ENCODE measurements at regions not wholly inside any gene's neighbourhood (a gene's known extent, or its start where the extent isn't known, plus 50 kb on each side); places are given as distances from the start of the nearest gene placed in this dataset.
"Not testable (repeated sequence)": the region's sequence is repeated elsewhere in the genome, so short reads cannot be mapped to it uniquely, and the experiment has no call there.

GRCh38 chr2:47301277-47301618 lies 67.9 kb upstream of the EPCAM start:
- H3K27ac ChIP-seq, result no peak overlapping the region
- H3K9me3 ChIP-seq (replicated peaks), result no peaks in the 10 kb centered on the region
- no peak for DNase-seq (ENCODE audit: low read depth in 1 of 2, low spot score in 2 of 2)
- no peaks in the 10 kb centered on the region for H3K27me3 ChIP-seq (replicated peaks)
- H3K36me3 ChIP-seq, result no peaks in the 10 kb centered on the region
- H3K4me1 ChIP-seq (replicated peaks), result peaks cover 8% of the 10 kb centered on the region
- no peak overlapping the region for H3K4me3 ChIP-seq

GRCh38 chr2:47300609-47301276 lies 68.4 kb upstream of the EPCAM start:
- peaks cover 13% of the 10 kb centered on the region for H3K4me1 ChIP-seq (replicated peaks)
- DNase-seq (ENCODE audit: low read depth in 1 of 2, low spot score in 2 of 2), result no peak
- H3K9me3 ChIP-seq (replicated peaks), result no peaks in the 10 kb centered on the region
- H3K4me3 ChIP-seq, result no peak overlapping the region
- H3K36me3 ChIP-seq, result no peaks in the 10 kb centered on the region
- no peaks in the 10 kb centered on the region for H3K27me3 ChIP-seq (replicated peaks)
- H3K27ac ChIP-seq, result no peak overlapping the region

DNA sequence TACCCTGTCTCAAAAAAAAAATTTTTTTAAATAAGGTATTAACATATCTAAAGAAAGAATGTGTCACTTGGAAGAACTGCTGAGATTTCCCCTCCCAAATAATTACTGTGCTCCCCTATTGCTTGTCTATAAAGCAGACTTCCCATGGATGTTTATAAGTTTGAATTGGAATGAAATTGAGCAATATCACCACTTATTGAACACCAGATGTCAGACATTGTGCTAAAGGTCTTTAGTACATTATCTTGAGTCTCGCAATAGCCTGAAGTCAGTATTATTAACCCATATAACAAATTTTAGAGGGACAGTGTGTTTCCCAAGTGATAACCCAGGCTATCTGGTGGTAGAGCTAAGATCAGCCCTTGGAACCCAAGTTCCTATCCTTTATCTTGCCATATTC lies 69.0 kb upstream of the EPCAM start:
- H3K36me3 ChIP-seq, result no peaks in the 10 kb centered on the region

GRCh38 chr2:47299555-47299954 lies 69.6 kb upstream of the EPCAM start:
- Histone ChIP-seq H3K36me3 (no peaks in the 10 kb centered on the region), H3K4me1 (replicated peaks) (peaks cover 20% of the 10 kb centered on the region), H3K27me3 (replicated peaks) (no peaks in the 10 kb centered on the region), H3K9me3 (replicated peaks) (no peaks in the 10 kb centered on the region), H3K27ac (no peak overlapping the region), H3K4me3 (no peak overlapping the region)
- no peak for DNase-seq (ENCODE audit: low read depth in 1 of 2, low spot score in 2 of 2)

More for the DNA sequence above, 69.0 kb upstream of the EPCAM start:
- peaks cover 19% of the 10 kb centered on the region for H3K4me1 ChIP-seq (replicated peaks)
- H3K9me3 ChIP-seq (replicated peaks), result no peaks in the 10 kb centered on the region
- H3K27me3 ChIP-seq (replicated peaks), result no peaks in the 10 kb centered on the region
- no peak overlapping the region for H3K4me3 ChIP-seq
- DNase-seq (ENCODE audit: low read depth in 1 of 2, low spot score in 2 of 2), result no peak
- H3K27ac ChIP-seq, result no peak overlapping the region

DNA sequence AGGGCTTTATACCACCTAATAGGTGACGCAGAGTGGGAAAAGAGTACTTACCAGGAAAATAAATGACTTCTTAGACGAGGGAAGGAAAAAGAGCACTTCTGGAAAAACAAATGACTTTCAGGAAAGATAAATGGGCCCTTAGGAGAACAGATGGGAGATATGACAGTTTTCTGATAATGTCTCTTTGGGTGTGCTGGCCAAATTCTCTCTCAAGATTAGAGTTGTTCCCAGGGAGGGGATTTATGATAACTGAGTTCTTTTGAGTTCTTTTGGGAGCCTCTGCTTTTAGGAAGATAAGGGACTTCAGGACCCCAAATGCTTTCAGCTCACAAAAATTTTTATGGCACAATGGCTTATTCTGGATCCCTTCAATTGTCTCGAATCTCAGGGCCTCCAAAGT lies 70.3 kb upstream of the EPCAM start:
- Histone ChIP-seq H3K27me3 (replicated peaks) (no peaks in the 10 kb centered on the region), H3K4me3 (no peak overlapping the region), H3K36me3 (no peaks in the 10 kb centered on the region), H3K4me1 (replicated peaks) (peaks cover 20% of the 10 kb centered on the region), H3K9me3 (replicated peaks) (no peaks in the 10 kb centered on the region), H3K27ac (no peak overlapping the region)
- DNase-seq (ENCODE audit: low read depth in 1 of 2, low spot score in 2 of 2), result no peak

DNA sequence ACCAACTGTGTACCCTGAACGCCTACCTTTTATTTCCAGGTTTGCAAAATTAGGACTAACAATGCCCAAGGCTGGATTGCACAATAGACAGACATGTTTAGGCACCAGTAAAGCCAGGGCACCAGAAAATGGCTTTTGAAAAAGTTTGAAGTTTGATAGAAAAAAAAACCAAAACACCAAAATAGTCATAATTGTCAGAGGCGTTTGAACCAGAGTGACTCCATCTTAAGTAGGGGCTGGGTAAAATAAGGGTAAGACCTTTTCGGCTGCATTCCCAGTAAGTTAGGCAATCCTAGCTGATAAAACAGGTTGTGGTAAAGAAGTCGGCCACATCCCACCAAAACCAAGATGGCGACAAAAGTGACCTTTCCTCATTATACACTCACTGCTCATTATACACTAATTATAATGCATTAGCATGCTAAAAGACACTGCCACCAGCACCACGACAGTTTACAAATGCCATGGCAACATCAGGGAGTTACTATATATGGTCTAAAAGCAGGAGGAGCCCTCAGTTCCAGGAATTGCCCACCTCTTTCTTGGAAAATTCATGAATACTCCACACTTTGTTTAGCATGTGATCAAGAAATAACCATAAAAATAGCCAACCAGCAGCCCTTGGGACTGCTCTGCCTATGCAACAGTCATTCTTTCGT lies 71.2 kb upstream of the EPCAM start:
- Histone ChIP-seq H3K9me3 (replicated peaks) (no peaks in the 10 kb centered on the region), H3K36me3 (no peaks in the 10 kb centered on the region), H3K4me3 (no peak overlapping the region), H3K27ac (no peak overlapping the region), H3K4me1 (replicated peaks) (peaks cover 20% of the 10 kb centered on the region), H3K27me3 (replicated peaks) (no peaks in the 10 kb centered on the region)
- DNase-seq (ENCODE audit: low read depth in 1 of 2, low spot score in 2 of 2), result no peak

GRCh38 chr2:47295981-47296635 lies 73.0 kb upstream of the EPCAM start:
- Histone ChIP-seq H3K27me3 (replicated peaks) (no peaks in the 10 kb centered on the region), H3K4me3 (no peak overlapping the region), H3K4me1 (replicated peaks) (peaks cover 17% of the 10 kb centered on the region), H3K36me3 (no peaks in the 10 kb centered on the region), H3K9me3 (replicated peaks) (no peaks in the 10 kb centered on the region), H3K27ac (no peak overlapping the region)
- DNase-seq (ENCODE audit: low read depth in 1 of 2, low spot score in 2 of 2), result peak in 1 of 2 experiments; percentile 21

GRCh38 chr2:47295131-47295980 lies 73.8 kb upstream of the EPCAM start:
- H3K4me3 ChIP-seq, result no peak overlapping the region
- H3K27ac ChIP-seq, result no peak overlapping the region
- H3K9me3 ChIP-seq (replicated peaks), result no peaks in the 10 kb centered on the region
- DNase-seq (ENCODE audit: low read depth in 1 of 2, low spot score in 2 of 2), result no peak
- peaks cover 14% of the 10 kb centered on the region for H3K4me1 ChIP-seq (replicated peaks)
- H3K36me3 ChIP-seq, result no peaks in the 10 kb centered on the region
- no peaks in the 10 kb centered on the region for H3K27me3 ChIP-seq (replicated peaks)

DNA sequence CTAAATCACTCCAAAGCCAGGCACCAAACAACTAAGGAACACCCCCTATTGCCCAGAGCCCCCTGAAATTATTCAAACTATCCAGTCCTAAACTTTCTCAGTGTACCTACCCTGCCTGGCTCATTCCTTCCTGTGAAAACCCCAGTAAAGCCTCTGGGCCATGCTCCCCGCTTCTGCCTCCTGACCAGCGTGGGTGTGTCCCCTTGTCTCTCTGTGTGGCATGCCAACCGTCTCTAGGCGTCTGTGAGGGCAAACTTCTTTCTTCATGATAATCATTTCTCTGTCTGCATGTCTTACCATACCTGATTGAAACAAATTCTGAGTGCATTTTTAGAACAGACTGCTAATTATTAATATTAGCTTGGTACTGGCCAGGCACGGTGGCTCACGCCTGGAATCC lies 75.1 kb upstream of the EPCAM start:
- no peak overlapping the region for H3K4me3 ChIP-seq
- H3K27me3 ChIP-seq (replicated peaks), result no peaks in the 10 kb centered on the region
- peaks cover 18% of the 10 kb centered on the region for H3K4me1 ChIP-seq (replicated peaks)
- no peaks in the 10 kb centered on the region for H3K9me3 ChIP-seq (replicated peaks)
- H3K27ac ChIP-seq, result no peak overlapping the region
- no peaks in the 10 kb centered on the region for H3K36me3 ChIP-seq
- no peak for DNase-seq (ENCODE audit: low read depth in 1 of 2, low spot score in 2 of 2)

GRCh38 chr2:47288864-47289263 lies 80.2 kb upstream of the EPCAM start:
- Histone ChIP-seq H3K4me3 (no peak overlapping the region), H3K4me1 (replicated peaks) (peaks cover 6% of the 10 kb centered on the region), H3K9me3 (replicated peaks) (no peaks in the 10 kb centered on the region), H3K27ac (no peak overlapping the region), H3K36me3 (no peaks in the 10 kb centered on the region), H3K27me3 (replicated peaks) (no peaks in the 10 kb centered on the region)
- DNase-seq (ENCODE audit: low read depth in 1 of 2, low spot score in 2 of 2), result no peak

GRCh38 chr2:47283659-47284058 lies 85.5 kb upstream of the EPCAM start:
- no peaks in the 10 kb centered on the region for H3K9me3 ChIP-seq (replicated peaks)
- DNase-seq (ENCODE audit: low read depth in 1 of 2, low spot score in 2 of 2), result no peak
- no peaks in the 10 kb centered on the region for H3K36me3 ChIP-seq
- H3K27me3 ChIP-seq (replicated peaks), result no peaks in the 10 kb centered on the region
- no peak overlapping the region for H3K4me3 ChIP-seq
- no peak overlapping the region for H3K27ac ChIP-seq
- H3K4me1 ChIP-seq (replicated peaks), result no peaks in the 10 kb centered on the region

DNA sequence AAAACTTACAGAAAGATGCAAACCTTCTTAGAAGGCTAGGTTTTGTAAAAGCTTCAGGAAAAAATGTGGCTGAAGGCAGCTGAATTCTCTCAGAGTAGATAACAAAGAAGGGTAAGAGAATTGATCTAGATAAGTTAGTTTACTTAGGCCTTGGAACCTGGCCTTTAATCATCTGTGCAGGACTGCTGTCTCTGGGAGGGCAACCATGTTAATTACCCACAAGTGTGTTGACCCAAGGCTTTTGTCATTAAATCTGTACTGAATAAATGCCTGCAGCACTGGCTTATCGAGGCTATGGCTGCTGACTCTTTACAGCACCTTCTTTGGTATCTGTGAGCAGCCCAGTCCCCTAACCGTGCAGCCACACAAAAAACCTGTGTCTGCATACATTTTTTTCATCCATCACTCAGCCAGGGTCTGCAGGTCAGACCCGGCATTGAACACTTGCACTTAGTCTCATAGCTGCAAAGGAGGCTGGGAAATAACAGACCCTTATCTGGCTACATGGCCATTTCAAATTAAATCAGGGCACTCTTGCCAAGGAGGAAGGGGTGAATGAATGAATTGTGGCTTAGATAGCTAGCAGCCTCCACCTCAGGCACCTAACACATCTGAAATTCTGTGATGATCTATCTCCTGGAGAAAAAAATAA lies 86.4 kb upstream of the EPCAM start:
- Histone ChIP-seq H3K4me3 (no peak overlapping the region), H3K4me1 (replicated peaks) (no peaks in the 10 kb centered on the region), H3K36me3 (no peaks in the 10 kb centered on the region), H3K27ac (no peak overlapping the region), H3K27me3 (replicated peaks) (no peaks in the 10 kb centered on the region), H3K9me3 (replicated peaks) (no peaks in the 10 kb centered on the region)
- no peak for DNase-seq (ENCODE audit: low read depth in 1 of 2, low spot score in 2 of 2)

GRCh38 chr2:47279525-47279924 lies 89.6 kb upstream of the EPCAM start:
- H3K4me3 ChIP-seq; H3K4me1 ChIP-seq (replicated peaks); DNase-seq (ENCODE audit: low read depth in 1 of 2, low spot score in 2 of 2); H3K36me3 ChIP-seq; H3K27me3 ChIP-seq (replicated peaks); H3K9me3 ChIP-seq (replicated peaks); H3K27ac ChIP-seq: not testable (repeated sequence)
